ENCODE measurements at regions not wholly inside any gene's neighbourhood (a gene's known extent, or its start where the extent isn't known, plus 50 kb on each side); places are given as distances from the start of the nearest gene placed in this dataset.
"Not testable (repeated sequence)": the region's sequence is repeated elsewhere in the genome, so short reads cannot be mapped to it uniquely, and the experiment has no call there.

DNA sequence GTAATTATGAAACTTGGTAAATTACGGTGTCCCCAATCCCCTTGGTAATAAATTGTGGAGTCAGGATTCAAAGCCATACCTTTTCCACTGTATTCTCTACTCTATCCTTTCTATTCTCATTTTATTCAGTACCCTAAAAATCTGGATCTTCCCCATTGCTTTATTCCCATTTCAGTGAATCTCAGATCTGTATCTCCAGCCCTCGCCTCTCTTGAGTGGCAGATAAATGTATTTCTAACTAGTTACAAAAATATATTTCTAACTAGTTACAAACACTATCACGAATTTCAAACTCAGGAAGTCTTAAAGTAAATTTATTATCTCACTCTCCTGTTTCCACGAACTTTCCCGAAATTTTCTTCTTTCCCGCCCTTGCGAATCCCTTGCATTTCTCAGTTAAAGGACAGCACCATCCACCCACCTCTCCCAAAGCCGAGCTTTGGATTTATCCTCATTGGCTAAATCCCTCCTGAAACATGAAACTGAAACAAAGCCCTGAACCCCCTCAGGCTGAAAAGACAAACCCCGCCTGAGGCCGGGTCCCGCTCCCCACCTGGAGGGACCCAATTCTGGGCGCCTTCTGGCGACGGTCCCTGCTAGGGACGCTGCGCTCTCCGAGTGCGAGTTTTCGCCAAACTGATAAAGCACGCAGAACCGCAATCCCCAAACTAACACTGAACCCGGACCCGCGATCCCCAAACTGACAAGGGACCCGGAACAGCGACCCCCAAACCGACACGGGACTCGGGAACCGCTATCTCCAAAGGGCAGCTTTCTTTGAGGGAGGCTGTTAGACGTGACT is 164.3 kb upstream of the PABPC3 start:
- DNase-seq (ENCODE audit: low spot score), result no peak

DNA sequence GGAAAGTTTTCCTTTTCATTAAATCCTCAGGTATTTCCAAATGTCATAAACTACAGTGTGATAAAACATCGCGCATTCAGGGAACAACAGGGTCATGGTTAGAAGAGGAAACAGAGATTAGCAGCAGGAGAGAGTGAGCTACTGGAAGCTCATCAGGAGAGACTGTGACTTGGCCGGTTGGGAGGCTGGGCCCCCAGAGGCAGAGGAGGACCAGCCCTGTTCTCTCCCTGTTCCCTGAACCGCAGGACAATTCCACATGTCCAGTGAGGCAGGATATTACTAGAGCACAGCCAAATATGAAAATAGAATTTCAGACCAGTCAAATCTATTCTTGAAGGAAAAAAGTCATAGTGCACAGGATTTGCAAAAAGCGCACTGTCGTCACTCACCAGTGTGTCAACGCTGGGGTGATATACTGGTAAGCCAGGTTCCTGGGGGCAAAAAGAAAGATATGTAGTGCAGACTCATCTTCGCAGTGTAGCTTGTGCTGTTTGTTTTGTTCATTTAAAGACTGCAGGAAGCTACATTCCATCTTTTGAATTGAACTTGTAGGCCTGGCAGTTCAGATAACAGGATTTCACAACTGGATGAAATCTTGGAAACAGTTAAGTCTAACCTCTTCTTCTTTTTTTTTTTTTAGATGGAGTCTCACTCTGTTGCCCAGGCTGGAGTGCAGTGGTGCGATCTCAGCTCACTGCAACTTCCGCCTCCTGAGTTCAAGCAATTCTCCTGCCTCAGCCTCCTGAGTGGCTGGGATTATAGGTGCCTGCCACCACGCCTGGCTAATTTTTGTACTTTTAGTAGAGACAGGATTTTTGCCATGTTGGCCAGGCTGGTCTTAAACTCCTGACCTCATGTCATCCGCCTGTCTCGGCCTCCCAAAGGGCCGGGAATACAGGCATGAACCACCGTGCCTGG is 162.6 kb upstream of the PABPC3 start:
- DNase-seq (ENCODE audit: low spot score), result not testable (repeated sequence)

DNA sequence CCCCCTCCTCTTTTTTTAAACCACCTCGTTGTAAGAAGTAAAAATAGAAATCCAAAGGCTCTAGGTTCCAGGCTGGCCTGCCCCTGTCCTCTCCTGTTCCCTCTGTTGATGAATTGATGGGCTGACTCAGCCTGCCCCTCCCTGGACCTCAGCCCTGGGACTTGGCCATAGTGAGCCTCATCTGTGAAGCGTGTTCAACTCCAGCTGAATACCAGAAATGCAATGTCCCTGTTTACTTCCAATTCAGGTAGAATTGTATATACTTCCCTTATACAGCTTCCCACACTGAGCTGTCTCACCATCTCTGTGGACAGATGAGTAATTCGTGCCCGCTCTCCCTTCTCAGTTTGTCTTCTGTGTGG is 161.9 kb upstream of the PABPC3 start:
- not testable (repeated sequence) for DNase-seq (ENCODE audit: low spot score)

DNA sequence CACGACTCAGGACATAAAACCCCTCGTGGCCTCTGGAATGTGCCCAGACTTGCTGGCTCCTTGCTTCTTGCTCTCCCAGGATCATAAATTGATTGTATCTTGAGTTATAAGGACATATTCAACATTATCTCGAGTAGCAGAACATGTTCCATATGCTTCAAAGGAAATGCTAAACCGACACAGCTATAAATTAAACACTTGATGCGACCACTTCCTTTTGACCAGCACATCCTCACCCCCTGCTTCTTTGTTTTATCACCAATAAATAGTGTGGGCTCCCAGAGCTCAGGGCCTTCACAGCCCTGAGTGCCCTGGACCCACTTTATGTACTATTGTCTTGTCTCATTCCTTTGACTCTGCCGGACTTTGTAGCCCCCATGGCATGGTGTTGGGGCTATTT is 157.0 kb upstream of the PABPC3 start:
- no peak for DNase-seq (ENCODE audit: low spot score)

DNA sequence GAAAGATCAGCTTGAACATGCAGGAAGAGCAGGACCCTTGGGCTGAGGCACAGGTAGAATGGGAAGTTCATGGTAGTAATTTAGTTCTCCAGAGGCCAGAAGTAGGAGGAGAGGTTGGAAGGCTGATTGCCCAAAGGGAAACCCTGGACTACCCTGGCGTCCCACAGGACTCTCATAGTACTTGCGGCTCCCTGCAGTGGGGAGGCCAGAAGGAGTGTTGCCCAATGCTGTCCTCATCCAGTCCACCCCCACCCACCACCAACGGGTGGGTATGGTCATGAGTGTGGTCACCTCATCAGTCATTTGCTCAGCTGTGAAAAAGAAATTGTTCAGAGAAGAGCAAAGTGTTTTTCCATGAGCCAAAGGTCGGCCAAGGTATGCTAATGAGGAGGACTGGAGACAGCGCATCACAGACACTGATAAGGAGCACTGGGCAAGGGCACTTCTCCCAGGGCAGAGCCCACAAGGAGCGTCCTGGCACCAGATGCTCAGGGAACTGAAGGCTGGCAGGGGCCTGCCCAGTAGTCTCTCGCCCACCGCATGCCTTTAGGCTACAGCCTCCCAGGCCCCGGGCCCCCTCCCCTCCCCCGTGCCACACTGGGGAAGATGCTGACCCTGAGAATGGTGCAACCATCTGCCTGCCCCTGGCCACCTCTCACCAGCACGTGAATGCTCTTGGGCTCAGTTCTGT is 154.8 kb upstream of the PABPC3 start:
- not testable (repeated sequence) for DNase-seq (ENCODE audit: low spot score)

DNA sequence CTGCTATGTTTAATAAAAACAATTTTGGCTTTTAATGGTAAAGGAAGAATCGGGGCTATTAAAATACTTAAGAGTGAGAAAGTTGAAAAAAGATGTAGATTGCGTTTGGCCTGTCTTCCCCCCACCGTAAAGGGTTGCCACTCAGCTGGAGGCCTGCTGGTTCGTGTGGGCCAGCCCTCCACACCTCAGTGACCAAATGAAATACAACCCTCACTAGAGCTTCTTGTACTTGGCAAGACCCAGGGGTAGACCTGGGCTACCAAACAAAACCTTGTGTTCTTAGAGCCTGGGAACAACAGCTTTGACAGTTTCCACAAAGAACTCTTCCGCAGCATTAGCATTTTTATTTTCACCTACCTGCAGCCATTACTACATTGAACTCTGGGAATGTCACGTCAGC is 152.8 kb upstream of the PABPC3 start:
- no peak for DNase-seq (ENCODE audit: low spot score)

DNA sequence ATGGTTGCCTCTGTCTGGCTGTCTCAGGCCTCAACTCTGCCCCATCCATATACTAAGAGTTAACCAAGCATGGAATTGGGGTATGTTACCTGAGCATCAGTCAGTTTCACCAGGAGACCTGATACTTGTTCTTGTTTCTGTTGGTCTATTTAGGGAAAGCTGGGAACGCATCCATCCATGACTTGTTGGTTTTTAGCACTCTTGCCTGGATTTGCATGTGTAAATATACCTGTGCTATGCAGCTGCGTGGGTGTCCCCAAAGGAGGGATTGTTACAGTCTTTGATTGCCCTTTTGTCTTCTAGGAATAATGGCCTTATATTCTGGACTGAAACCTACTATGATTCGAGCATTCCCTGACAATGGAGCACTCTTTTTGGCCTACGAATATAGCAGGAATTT is 151.9 kb upstream of the PABPC3 start:
- DNase-seq (ENCODE audit: low spot score), result not testable (repeated sequence)

DNA sequence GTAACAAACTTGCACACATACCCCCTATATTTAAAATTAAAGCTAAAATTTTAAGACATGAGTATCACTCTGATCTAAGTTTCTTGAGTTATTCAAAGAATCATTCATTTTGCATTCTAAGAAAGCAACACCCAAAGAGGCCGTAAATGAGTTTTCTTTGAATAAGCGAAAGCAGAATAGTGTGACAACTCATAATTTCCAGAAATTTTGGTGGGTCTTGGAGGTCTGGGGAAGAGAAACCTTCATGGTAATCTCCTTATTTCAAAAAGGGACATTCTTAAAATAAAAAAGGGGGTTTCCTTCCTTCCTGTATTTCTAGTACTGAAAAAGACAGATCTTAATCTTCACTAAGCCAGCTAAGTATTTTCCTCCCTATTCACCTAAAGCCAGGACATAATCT is 147.0 kb upstream of the PABPC3 start:
- DNase-seq (ENCODE audit: low spot score), result not testable (repeated sequence)

DNA sequence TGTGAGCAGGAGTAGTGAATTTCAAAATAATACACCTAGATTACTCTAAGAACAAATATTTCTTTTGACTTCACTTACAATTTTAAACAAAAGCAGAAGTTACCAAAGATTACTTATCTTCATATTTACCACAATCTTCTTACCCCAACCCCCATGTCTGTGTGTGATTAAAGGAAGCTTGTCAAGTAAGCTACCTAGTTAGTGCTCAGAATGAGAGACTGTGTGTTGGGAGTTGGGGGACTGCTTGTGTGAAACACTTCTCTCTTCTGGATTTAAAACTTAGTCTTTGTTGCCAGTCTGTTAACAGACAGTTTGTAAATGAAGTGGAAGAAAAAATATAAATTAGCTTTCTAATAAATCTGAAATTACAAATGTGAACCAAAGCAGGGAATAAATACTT is 145.3 kb upstream of the PABPC3 start:
- DNase-seq (ENCODE audit: low spot score), result not testable (repeated sequence)

DNA sequence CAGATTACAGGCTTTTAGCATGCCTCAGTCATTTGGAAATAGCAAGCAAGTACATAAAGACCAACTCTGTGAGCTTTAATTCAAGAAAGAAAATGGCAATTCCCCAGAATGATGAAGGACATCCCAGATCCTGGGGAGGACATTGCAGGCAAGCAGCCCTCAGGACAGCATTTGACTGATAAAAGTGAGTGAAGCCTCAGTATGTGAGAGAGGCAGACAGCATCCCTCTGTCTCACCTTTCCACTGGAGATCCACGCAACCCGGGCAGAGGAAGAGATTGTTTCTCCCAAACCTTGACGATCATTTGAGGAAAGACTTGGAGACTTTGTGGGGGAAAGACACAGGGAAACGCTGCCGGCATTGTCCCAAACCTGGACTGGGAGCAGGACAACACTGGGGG is 128.0 kb upstream of the PABPC3 start:
- not testable (repeated sequence) for DNase-seq (ENCODE audit: low spot score)

DNA sequence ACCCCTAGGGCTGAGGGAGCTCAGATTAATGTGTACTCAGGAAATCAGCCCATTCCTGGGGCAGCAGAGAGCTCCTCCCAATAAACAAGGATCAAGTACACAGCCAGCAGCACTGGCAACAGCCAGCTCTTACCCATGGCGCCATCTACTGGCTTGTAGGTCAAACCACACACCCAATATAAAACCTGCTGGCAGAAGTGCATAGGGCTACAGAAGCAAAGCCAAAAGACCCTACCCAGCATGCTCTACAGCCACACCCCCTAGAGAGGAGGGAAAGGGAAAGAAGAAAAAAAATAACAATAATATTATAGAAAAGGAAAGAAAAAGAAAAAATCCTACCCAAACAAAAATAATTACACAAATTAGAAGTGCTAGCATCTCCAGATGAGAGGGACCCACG is 127.5 kb upstream of the PABPC3 start:
- not testable (repeated sequence) for DNase-seq (ENCODE audit: low spot score)

DNA sequence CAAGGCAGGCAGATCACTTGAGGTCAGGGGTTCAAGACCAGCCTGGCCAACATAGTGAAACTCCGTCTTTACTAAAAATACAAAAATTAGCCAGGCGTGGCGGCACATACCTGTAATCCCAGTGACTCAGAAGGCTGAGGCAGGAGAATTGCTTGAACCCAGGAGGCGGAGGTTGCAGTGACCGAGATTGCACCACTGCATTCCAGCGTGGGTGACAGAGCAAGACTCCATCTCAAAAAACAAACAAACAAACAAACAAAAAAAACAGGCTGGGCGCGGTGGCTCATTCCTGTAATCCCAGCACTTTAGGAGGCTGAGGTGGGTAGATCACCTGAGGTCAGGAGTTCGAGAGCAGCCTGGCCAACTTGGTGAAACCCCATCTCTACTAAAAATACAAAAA is 122.8 kb upstream of the PABPC3 start:
- DNase-seq (ENCODE audit: low spot score), result not testable (repeated sequence)

DNA sequence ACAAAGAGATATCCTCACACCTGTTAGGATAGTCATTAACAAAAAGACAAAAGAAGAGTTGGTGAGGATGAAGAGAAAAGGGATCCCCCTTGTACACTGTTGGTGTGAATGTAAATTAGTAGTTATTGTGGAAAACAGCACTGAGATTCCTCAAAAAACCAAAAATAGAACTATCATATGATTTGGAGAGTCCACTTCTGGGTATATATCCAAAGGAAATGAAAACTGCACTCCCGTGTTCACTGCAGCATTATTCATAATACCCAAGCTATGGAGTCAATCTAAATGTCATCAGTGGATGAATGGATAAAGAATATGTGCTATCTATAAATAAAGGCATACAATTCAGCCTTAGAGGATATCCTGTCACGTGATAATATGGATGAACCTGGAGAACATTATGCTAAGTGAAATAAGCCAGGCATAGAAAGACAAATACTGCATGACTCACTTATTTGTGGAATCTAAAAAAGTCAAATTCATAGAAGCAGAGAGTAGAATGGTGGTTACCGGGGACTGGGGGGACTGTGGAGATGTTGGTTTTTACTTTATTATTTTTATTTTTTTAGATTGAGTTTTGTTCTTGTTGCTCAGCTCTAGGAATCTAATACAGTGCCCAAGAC is 114.6 kb upstream of the PABPC3 start:
- DNase-seq (ENCODE audit: low spot score), result not testable (repeated sequence)

DNA sequence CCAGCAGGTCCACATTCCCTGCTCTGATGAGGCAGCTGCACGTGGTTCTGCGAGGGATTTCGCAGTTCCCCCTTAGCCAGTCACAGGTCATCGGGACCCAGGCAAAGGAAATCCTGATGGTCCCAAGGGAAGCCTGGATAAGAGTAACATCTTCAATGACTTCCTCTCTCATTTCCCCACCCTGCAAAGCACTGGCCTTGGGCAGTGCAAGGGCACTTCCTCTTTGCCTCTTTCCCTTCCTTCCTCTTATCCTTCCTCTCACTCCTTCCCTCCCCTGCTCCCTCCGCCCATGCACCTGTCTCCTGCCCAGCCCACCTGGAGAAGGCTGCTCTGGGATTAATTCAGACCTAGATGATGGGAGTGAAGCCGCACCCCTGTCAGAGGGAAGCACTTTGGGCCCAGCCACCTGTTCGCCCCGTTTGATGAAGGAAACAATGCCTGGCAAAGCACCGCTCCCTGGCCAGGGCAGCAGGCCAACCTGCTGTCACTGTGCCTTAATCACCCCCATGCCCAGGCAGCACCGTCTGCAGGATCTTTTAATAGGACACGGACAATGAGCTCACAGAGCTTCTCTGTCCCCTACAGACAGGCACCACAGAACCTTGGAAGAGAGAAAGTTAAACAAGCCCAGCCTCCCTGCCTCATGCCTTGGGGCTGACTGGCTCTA is 113.5 kb upstream of the PABPC3 start:
- DNase-seq (ENCODE audit: low spot score), result no peak

DNA sequence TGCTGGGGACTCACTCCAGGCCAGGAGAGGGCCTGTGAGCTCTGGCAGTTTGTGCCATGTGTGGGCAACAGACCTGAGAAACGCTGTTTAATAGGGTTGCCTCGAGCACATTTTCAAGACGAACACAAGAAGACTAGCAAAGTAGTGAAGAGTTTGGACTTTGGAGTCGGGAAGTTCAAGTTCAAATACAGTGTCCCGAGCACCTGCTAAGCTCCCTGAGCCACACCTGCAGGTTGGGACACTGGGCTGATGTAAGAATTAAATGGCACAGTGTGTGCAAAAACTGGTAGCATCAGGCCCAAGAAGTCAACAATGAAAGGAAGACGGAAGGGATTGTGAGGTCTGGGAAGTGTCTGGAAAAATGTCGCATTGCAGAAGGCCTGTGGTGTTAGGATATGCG is 112.8 kb upstream of the PABPC3 start:
- no peak for DNase-seq (ENCODE audit: low spot score)

DNA sequence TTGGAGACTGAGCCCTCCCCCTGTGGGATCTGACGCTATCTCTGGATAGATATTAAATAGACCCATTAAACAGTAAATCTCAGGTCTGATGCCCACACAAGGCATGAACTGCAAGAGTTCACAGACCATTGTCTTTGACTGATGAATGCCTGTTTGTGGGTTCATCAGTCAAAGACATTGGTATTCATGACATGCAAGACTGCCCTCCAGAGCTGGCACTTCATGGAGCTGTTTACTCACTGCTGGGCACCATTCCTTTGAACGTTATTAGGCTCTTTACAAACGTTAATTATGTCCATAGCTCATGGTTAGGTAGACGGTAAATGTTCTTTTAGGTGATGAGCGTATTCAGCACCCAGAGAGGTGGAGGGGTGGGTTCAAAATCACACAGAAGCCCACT is 111.8 kb upstream of the PABPC3 start:
- no peak for DNase-seq (ENCODE audit: low spot score)

DNA sequence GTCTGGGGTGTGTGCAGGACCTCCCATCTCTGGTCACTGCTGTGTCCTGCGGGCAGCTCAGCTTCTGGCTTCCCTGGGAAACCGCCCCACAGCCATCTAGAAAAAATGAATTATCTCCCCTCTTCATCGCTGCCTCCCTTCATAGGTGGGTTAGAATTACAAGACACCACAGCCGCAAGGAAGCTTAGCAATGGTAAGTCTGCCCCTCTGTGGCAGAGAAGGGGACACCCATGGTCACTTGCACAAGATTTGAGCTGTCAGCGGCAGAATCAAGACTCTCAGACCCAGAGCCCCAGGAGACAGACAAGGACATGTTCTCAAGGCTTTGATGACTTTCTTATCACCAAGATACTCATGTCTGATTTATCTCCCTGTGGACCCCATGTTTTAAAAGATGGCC is 110.8 kb upstream of the PABPC3 start:
- DNase-seq (ENCODE audit: low spot score), result no peak

DNA sequence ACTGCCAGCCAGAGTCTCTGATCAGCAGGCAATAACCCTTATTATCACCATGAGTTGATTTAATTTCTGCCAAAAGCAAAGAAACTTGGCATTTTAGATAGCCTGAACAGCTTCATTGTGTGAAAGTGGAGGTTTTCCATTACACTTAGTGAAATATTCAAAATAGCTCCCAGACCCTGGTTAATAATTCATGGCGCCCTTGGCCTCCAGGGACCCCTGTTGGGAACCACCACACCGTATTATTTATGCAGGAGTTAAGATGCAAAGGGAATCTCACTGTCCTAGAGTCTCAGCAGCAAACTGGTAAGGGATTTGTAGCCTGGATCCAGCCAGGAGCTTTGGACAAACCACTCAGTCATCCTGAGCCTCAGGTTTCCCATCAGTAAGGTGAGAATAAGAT is 110.0 kb upstream of the PABPC3 start:
- no peak for DNase-seq (ENCODE audit: low spot score)

DNA sequence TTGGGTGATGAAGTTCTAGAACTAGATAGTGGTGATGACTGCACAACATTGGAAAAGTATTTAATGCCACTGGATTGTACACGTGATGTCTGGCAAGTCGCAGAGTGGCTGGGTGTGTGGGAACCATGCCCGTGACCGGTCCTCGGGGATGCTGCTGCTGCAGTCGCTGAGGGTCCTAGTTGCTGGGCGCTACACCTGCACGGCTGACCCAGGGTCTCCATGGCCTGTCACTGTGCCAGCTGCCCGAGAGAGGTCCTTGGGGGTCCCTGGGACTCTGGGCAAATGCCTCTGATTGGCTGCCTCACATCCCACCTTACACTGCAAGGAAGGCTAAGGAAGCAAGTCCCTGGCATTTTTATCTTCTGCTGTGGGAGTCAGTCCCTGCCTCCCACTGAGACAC is 109.1 kb upstream of the PABPC3 start:
- no peak for DNase-seq (ENCODE audit: low spot score)

DNA sequence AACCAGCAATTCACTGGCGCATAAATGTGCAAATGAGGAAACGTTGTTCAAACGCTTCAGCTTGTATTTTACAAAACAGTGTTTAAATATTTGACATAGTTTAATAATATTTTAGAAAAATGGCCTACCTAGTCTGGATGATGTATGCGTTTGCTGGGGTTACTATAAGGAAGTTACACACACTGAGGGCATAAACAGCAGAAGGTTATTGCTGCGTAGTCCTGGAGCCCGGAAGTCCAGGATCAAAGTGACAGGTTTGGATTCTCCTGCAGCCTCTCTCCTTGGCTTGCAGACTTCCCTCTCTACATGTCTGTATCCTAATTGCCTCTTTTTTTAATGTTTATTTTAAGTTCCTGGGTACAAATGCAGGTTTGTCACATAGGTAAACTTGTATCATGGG is 106.0 kb upstream of the PABPC3 start:
- not testable (repeated sequence) for DNase-seq (ENCODE audit: low spot score)

DNA sequence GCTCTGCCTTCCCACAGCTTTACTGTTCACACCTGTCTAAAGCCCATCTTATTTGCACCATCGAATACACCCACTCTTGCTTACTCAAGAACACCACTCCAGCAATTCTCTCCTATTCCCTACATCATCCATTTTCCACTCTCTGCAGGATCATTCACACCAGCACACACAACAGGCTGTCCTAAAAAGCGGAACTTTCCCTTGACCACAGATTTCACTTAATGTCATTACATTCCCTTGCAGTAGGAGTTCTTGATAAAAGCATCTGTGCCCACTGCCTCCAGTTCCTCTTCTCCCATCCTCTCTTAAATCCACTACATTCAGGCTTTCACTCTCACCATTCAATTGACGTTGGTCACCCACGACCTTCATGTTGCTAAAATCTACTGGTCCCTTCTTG is 103.0 kb upstream of the PABPC3 start:
- not testable (repeated sequence) for DNase-seq (ENCODE audit: low spot score)

All from AG20443 (cell line).